IMR-90 (cell line): ENCODE measurements at regions not wholly inside any gene's neighbourhood (a gene's known extent, or its start where the extent isn't known, plus 50 kb on each side); places are given as distances from the start of the nearest gene placed in this dataset.

ENCODE experiments used
- ATAC-seq: fragments of 200-7000 bp; cut with Tn5 transposase; 2 replicates; pipeline ENCODE4 v1.9.1; 2020; ENCODE audit warnings: low read depth, mild to moderate bottlenecking, moderate library complexity
- BruUV-seq: library from RNA; stranded (reverse); fragments of 400-500 nt; replicated peaks from 2 replicates; lab custom pipeline; 2021; lab: Mats Ljungman, UMichigan
- CTCF ChIA-PET: fragments of 300-600 bp; formaldehyde crosslinking; extraction: SDS; loops from one replicate; lab custom pipeline; 2021; ENCODE audit warnings: antibody characterized with exemption; lab: Yijun Ruan, JAX
- POLR2A ChIA-PET: fragments of 300-600 bp; sonication (Branson Sonifier 250); formaldehyde crosslinking; loops from one replicate; lab custom pipeline; 2022; ENCODE audit warnings: antibody characterized with exemption; ENCODE audit not compliant: unreplicated experiment; lab: Charles Lee
- DNase-seq: peaks from one replicate; pipeline ENCODE4 v3.0.0; 2013
- H2AFZ ChIP-seq: replicated peaks from 2 replicates; pipeline ENCODE3; 2013; ENCODE audit warnings: low read length, mild to moderate bottlenecking; ENCODE audit not compliant: poor library complexity
- H2AK5ac ChIP-seq: 2 replicates; pipeline ENCODE4 v1.6.1; 2013; ENCODE audit warnings: low read depth, low read length, inconsistent platforms
- H2AK9ac ChIP-seq: replicated peaks from 2 replicates; pipeline ENCODE3; 2013; ENCODE audit warnings: mild to moderate bottlenecking, low read depth, low read length, moderate library complexity; ENCODE audit not compliant: poor library complexity
- H2BK120ac ChIP-seq: 2 replicates; pipeline ENCODE4 v1.6.1; 2013; ENCODE audit warnings: low read depth, low read length, inconsistent platforms
- H2BK15ac ChIP-seq: 3 replicates; pipeline ENCODE4 v1.6.1; 2013; ENCODE audit warnings: low read depth, low read length, inconsistent platforms
- H2BK20ac ChIP-seq: 2 replicates; pipeline ENCODE4 v1.6.1; 2013; ENCODE audit warnings: low read depth, mild to moderate bottlenecking, inconsistent platforms, low read length, moderate library complexity
- H2BK5ac ChIP-seq: 2 replicates; pipeline ENCODE4 v1.6.1; 2013; ENCODE audit warnings: mild to moderate bottlenecking, low read depth, low read length, inconsistent platforms; ENCODE audit not compliant: poor library complexity, severe bottlenecking
- H3K14ac ChIP-seq: replicated peaks from 2 replicates; pipeline ENCODE4 v1.6.1; 2013; ENCODE audit warnings: low read depth, low read length, inconsistent platforms
- H3K18ac ChIP-seq: 2 replicates; pipeline ENCODE4 v1.6.1; 2013; ENCODE audit warnings: low read depth, low read length, control low read depth
- H3K23ac ChIP-seq: 2 replicates; pipeline ENCODE4 v1.6.1; 2013; ENCODE audit warnings: low read depth, low read length, inconsistent platforms
- H3K27ac ChIP-seq: 2 replicates; pipeline ENCODE4 v1.5.1; 2013; ENCODE audit warnings: mild to moderate bottlenecking, control low read depth, low read length; ENCODE audit not compliant: insufficient read depth
- H3K27me3 ChIP-seq: 2 replicates; pipeline ENCODE4 v1.6.1; 2013; ENCODE audit warnings: low read length; ENCODE audit not compliant: control insufficient read depth, insufficient read depth
- H3K36me3 ChIP-seq: 2 replicates; pipeline ENCODE4 v1.6.1; 2013; ENCODE audit warnings: low read length, mixed read lengths; ENCODE audit not compliant: control insufficient read depth, insufficient read depth
- H3K4ac ChIP-seq: 2 replicates; pipeline ENCODE4 v1.6.1; 2013; ENCODE audit warnings: low read depth, low read length, inconsistent platforms
- H3K4me1 ChIP-seq: 2 replicates; pipeline ENCODE4 v1.6.1; 2013; ENCODE audit warnings: low read length, mixed read lengths; ENCODE audit not compliant: control insufficient read depth, insufficient read depth
- H3K4me2 ChIP-seq: 2 replicates; pipeline ENCODE4 v1.6.1; 2013; ENCODE audit warnings: low read depth, mild to moderate bottlenecking, control low read depth, low read length, moderate library complexity
- H3K4me3 ChIP-seq: 2 replicates; pipeline ENCODE4 v1.5.1; 2013; ENCODE audit warnings: low read depth, mild to moderate bottlenecking, control low read depth, low read length, moderate library complexity; ENCODE audit not compliant: insufficient read depth
- H3K56ac ChIP-seq: 2 replicates; pipeline ENCODE4 v1.6.1; 2013; ENCODE audit warnings: low read length, inconsistent platforms; ENCODE audit not compliant: insufficient read depth; ENCODE audit errors: extremely low read depth
- H3K79me1 ChIP-seq, 2 experiments: 2 replicates each; pipeline ENCODE4 v1.6.1; 2013; ENCODE audit warnings: low read length in 2 of 2, inconsistent platforms in 1 of 2, low read depth in 1 of 2
- H3K9ac ChIP-seq: 2 replicates; pipeline ENCODE4 v1.6.1; 2013; ENCODE audit warnings: low read depth, low read length, control low read depth
- H3K9me1 ChIP-seq: 2 replicates; pipeline ENCODE4 v1.6.1; 2013; ENCODE audit warnings: low read length, inconsistent platforms; ENCODE audit not compliant: insufficient read depth
- H3K9me3 ChIP-seq: 2 replicates; pipeline ENCODE4 v1.6.1; 2013; ENCODE audit warnings: low read length; ENCODE audit not compliant: control insufficient read depth, insufficient read depth
- H4K20me1 ChIP-seq: 2 replicates; pipeline ENCODE4 v1.6.1; 2013; ENCODE audit warnings: low read length, inconsistent platforms; ENCODE audit not compliant: insufficient read depth
- H4K5ac ChIP-seq: 2 replicates; pipeline ENCODE4 v1.6.1; 2013; ENCODE audit warnings: mild to moderate bottlenecking, low read depth, low read length, control low read depth
- H4K8ac ChIP-seq, 2 experiments: 2 replicates each; pipeline ENCODE4 v1.6.1; 2013; ENCODE audit warnings: low read depth in 2 of 2, low read length in 2 of 2, control low read depth in 1 of 2, inconsistent platforms in 1 of 2
- H4K91ac ChIP-seq: 2 replicates; pipeline ENCODE4 v1.6.1; 2013; ENCODE audit warnings: low read depth, low read length, inconsistent platforms; ENCODE audit not compliant: insufficient read depth
- CEBPB ChIP-seq: IDR thresholded peaks from 2 replicates; pipeline ENCODE4 v1.6.1; 2012; ENCODE audit warnings: low read depth, low read length, improper control_type of control experiment
- NFE2L2 ChIP-seq: fragments of 150-350 bp; IDR thresholded peaks from 2 replicates; pipeline ENCODE4 v1.6.1; 2016; ENCODE audit warnings: low read depth, mild to moderate bottlenecking, low read length
- POLR2A ChIP-seq: IDR thresholded peaks from 2 replicates; pipeline ENCODE4 v1.6.1; 2012; ENCODE audit warnings: mild to moderate bottlenecking, low read depth, low read length
- WGBS, 2 experiments: methylation state at CpG; one replicate each; pipeline versions ENCODE4 v1.1.5 to v1.1.7; 2013; ENCODE audit warnings: missing lambda C conversion rate in 2 of 2; ENCODE audit not compliant: insufficient read length in 1 of 2; ENCODE audit errors: extremely low coverage in 2 of 2; 5-methylcytosine and 5-hydroxymethylcytosine counted together
- dilution Hi-C: fragments of 300-500 bp; cut with HindIII; formaldehyde crosslinking; loops from one replicate; pipeline ENCODE4 v1.14.3; 2018; ENCODE audit warnings: low sequenced_read_pairs; ENCODE audit not compliant: unreplicated experiment
- in situ Hi-C: fragments of 300-500 bp; cut with MboI; formaldehyde crosslinking; loops from 3 replicates; pipeline ENCODE4 v1.14.3; 2019; ENCODE audit warnings: low sequenced_read_pairs, inconsistent platforms, mixed read lengths
- intact Hi-C: fragments of 100-400 bp; cut with micrococcal nuclease; formaldehyde crosslinking; loops from 2 replicates; pipeline ENCODE4 v1.10.0; 2022
- TF ChIP-seq, protein P1 (sequence below): conservative IDR thresholded peaks from 2 replicates; pipeline ENCODE4 v1.5.1; 2012; ENCODE audit warnings: mild to moderate bottlenecking, low read depth, low read length, improper control_type of control experiment
- TF ChIP-seq, protein P2 (sequence below): fragments of 150-350 bp; IDR thresholded peaks from 2 replicates; pipeline ENCODE4 v1.6.1; 2017; ENCODE audit warnings: mild to moderate bottlenecking, antibody characterized with exemption, low read length, low read depth
- TF ChIP-seq, protein P3 (sequence below): fragments of 150-350 bp; IDR thresholded peaks from 2 replicates; pipeline ENCODE4 v1.6.1; 2016; ENCODE audit warnings: low read depth, mild to moderate bottlenecking, low read length, moderate library complexity, borderline replicate concordance

DNA sequence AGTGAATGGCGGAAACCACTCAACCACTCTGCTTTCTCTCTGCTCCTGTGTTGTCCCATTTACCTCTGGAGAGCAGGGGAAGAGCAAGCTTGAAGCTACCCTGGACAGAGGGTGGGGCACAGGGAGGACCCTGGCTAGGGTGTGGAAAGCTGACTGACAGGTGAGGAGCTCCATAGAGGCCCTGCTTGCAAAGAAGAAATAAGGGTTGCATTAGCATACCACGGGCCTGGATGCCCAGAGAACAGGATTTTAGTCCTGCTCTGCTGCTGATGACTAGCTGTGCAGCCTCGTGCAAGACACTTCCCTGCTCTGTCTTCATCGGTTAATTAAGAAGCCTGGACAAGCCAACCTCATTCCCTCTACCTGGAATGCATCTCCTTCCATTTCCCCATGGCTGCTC, 135.0 kb downstream of the BUD13 start:
- H4K20me1 ChIP-seq: no peaks in the 10 kb centered on the region
- dilution Hi-C loops (no loop called here), in situ Hi-C loops (no loop called here), intact Hi-C loops (no loop called here)
- WGBS, 2 experiments: 20% methylated on average over 2 of the region's 4 CpGs; no CpG with 5 or more reads in 1 of the 2 experiments
- H4K5ac ChIP-seq: no peak overlapping the region
- no peak overlapping the region for H2BK20ac ChIP-seq
- H3K4me3 ChIP-seq: no peak overlapping the region
- ChIA-PET CTCF (no interaction called here), POLR2A (no interaction called here)
- no peak for DNase-seq
- no peaks in the 10 kb centered on the region for H3K9me1 ChIP-seq
- no peak overlapping the region for H3K4ac ChIP-seq
- BruUV-seq: no TSS peak
- no peaks in the 10 kb centered on the region for H3K4me1 ChIP-seq
- H3K9me3 ChIP-seq: no peaks in the 10 kb centered on the region
- no peak for ATAC-seq
- H3K9ac ChIP-seq: no peak overlapping the region
- H2BK5ac ChIP-seq: no peak overlapping the region
- peaks cover 1% of the 10 kb centered on the region; the same call in 1 of the 2 replicates for H3K27me3 ChIP-seq
- no peak overlapping the region for H2AFZ ChIP-seq
- no peaks in the 10 kb centered on the region for H3K79me1 ChIP-seq
- no peak overlapping the region for H2AK9ac ChIP-seq
- H3K56ac ChIP-seq: no peak overlapping the region
- no peak overlapping the region for H4K8ac ChIP-seq
- no peak overlapping the region for H3K4me2 ChIP-seq
- no peak overlapping the region for H2BK120ac ChIP-seq
- H3K18ac ChIP-seq: no peak overlapping the region
- no peak overlapping the region for H3K14ac ChIP-seq
- H3K36me3 ChIP-seq: no peaks in the 10 kb centered on the region
- TF ChIP-seq POLR2A (no peak), CEBPB (no peak), NFE2L2 (no peak)
- TF ChIP-seq, protein P1, sequence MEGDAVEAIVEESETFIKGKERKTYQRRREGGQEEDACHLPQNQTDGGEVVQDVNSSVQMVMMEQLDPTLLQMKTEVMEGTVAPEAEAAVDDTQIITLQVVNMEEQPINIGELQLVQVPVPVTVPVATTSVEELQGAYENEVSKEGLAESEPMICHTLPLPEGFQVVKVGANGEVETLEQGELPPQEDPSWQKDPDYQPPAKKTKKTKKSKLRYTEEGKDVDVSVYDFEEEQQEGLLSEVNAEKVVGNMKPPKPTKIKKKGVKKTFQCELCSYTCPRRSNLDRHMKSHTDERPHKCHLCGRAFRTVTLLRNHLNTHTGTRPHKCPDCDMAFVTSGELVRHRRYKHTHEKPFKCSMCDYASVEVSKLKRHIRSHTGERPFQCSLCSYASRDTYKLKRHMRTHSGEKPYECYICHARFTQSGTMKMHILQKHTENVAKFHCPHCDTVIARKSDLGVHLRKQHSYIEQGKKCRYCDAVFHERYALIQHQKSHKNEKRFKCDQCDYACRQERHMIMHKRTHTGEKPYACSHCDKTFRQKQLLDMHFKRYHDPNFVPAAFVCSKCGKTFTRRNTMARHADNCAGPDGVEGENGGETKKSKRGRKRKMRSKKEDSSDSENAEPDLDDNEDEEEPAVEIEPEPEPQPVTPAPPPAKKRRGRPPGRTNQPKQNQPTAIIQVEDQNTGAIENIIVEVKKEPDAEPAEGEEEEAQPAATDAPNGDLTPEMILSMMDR: no peak
- TF ChIP-seq, protein P2, sequence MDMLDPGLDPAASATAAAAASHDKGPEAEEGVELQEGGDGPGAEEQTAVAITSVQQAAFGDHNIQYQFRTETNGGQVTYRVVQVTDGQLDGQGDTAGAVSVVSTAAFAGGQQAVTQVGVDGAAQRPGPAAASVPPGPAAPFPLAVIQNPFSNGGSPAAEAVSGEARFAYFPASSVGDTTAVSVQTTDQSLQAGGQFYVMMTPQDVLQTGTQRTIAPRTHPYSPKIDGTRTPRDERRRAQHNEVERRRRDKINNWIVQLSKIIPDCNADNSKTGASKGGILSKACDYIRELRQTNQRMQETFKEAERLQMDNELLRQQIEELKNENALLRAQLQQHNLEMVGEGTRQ: no peak
- TF ChIP-seq, protein P3, sequence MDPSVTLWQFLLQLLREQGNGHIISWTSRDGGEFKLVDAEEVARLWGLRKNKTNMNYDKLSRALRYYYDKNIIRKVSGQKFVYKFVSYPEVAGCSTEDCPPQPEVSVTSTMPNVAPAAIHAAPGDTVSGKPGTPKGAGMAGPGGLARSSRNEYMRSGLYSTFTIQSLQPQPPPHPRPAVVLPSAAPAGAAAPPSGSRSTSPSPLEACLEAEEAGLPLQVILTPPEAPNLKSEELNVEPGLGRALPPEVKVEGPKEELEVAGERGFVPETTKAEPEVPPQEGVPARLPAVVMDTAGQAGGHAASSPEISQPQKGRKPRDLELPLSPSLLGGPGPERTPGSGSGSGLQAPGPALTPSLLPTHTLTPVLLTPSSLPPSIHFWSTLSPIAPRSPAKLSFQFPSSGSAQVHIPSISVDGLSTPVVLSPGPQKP: no peak
- H4K91ac ChIP-seq: no peak overlapping the region
- no peak overlapping the region for H3K27ac ChIP-seq
- no peak overlapping the region for H3K23ac ChIP-seq
- H2BK15ac ChIP-seq: no peak overlapping the region
- H2AK5ac ChIP-seq: no peak overlapping the region
